C4-2B (cell line): ENCODE measurements at regions not wholly inside any gene's neighbourhood (a gene's known extent, or its start where the extent isn't known, plus 50 kb on each side); places are given as distances from the start of the nearest gene placed in this dataset.

Experiments
- ZFX ChIP-seq: fragments of 450-650 bp; IDR thresholded peaks from 2 replicates; pipeline ENCODE4 v1.6.1; 2017
- TF ChIP-seq, protein P1 (sequence below): fragments of 450-650 bp; conservative IDR thresholded peaks from 2 replicates; pipeline ENCODE4 v1.5.1; 2017; ENCODE audit warnings: mild to moderate bottlenecking

DNA sequence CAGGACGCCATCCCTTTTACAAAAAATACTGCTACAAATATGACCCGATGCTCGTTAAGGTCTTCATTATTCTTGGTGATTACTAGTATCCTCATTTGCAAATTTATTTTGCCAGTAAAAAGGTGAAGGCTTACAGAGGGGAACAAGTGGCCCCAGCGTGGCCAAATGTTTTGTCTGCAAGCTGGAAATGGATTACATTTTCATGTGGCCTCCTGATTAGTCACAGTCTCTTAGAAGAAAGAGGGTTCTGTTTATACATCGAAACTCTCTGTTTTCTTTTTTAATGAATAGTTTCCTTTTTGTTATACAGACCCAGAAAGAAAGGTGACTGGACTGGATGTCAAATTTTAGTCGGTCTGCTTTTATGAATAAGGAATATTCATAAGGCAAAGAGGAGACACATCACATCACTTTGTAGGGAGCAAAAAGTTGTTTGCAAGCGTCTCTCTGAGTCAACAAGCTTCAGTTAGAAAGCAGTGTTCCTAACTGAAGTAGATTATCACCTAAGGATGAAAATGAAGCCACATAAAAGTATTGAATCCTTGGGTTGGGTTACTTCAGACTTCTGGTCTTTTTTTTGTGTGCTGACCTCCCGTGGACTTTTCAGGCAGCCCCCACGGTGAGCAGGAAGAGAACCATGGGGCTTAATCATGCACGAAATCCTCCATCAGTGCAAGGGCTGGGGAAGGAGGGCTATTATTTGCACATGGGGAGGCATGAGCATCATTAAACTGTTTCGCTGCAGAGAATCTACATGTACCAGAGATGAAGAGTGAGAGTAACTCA is 125.6 kb downstream of the ARSF start:
- TF ChIP-seq, protein P1, sequence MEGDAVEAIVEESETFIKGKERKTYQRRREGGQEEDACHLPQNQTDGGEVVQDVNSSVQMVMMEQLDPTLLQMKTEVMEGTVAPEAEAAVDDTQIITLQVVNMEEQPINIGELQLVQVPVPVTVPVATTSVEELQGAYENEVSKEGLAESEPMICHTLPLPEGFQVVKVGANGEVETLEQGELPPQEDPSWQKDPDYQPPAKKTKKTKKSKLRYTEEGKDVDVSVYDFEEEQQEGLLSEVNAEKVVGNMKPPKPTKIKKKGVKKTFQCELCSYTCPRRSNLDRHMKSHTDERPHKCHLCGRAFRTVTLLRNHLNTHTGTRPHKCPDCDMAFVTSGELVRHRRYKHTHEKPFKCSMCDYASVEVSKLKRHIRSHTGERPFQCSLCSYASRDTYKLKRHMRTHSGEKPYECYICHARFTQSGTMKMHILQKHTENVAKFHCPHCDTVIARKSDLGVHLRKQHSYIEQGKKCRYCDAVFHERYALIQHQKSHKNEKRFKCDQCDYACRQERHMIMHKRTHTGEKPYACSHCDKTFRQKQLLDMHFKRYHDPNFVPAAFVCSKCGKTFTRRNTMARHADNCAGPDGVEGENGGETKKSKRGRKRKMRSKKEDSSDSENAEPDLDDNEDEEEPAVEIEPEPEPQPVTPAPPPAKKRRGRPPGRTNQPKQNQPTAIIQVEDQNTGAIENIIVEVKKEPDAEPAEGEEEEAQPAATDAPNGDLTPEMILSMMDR: no peak
- no peak for TF ChIP-seq ZFX
